Tibial artery (tissue), 4 donors: ENCODE measurements at regions not wholly inside any gene's neighbourhood (a gene's known extent, or its start where the extent isn't known, plus 50 kb on each side); places are given as distances from the start of the nearest gene placed in this dataset.
A peak's percentile ranks its signal among the peaks of the same experiment; 100 is the strongest.

Source experiments
- DNase-seq, 2 donors: peaks; one replicate each; pipeline ENCODE4 v3.0.0-alpha.2; 2019
- H3K27ac ChIP-seq, 2 donors: fragments of 200-600 bp; sonication (generic) in 1 of 2; 1 replicate in 1 of 2; 2 replicates in 1 of 2; pipeline ENCODE4 v1.5.1; 2018 to 2019; ENCODE audit warnings: mild to moderate bottlenecking in 1 of 2
- H3K27me3 ChIP-seq, 2 donors: fragments of 200-600 bp; sonication (generic) in 1 of 2; one replicate each; pipeline versions ENCODE4 v1.5.1 to v1.6.0; 2016 to 2019
- H3K36me3 ChIP-seq, 3 donors: fragments of 200-600 bp; sonication (generic) in 2 of 3; one replicate each; pipeline ENCODE4 v1.5.1; 2016 to 2019; ENCODE audit warnings: mild to moderate bottlenecking in 2 of 3
- H3K4me1 ChIP-seq, 4 donors: fragments of 200-600 bp; sonication (generic) in 2 of 4; 1 replicate in 3 of 4; 2 replicates in 1 of 4; pipeline ENCODE4 v1.5.1; 2016 to 2019
- H3K4me3 ChIP-seq, 2 donors: fragments of 200-600 bp; sonication (generic) in 1 of 2; 1 replicate in 1 of 2; 2 replicates in 1 of 2; pipeline ENCODE4 v1.5.1; 2018 to 2019; ENCODE audit warnings: mild to moderate bottlenecking in 2 of 2
- H3K9me3 ChIP-seq, 3 donors: fragments of 200-600 bp; sonication (generic) in 1 of 3; one replicate each; pipeline ENCODE4 v1.5.1; 2016 to 2019
- CTCF ChIP-seq, 2 experiments: fragments of 200-600 bp in 1 of 2; fragments of 450-650 bp in 1 of 2; IDR thresholded peaks; one replicate each; pipeline ENCODE4 v1.5.1; 2017 to 2019; ENCODE audit warnings: antibody characterized with exemption in 2 of 2, mild to moderate bottlenecking in 1 of 2, moderate library complexity in 1 of 2
- intact Hi-C: fragments of 100-400 bp; cut with DNase I; formaldehyde crosslinking; loops from one replicate; pipeline ENCODE4 v1.15.0; 2023; ENCODE audit warnings: low total_unique reads

GRCh38 chr16:73124097-73124652, 76.2 kb upstream of the ZFHX3 start:
- Histone ChIP-seq H3K27ac (no peak overlapping the region), H3K36me3 (no peaks in the 10 kb centered on the region), H3K9me3 (no peaks in the 10 kb centered on the region), H3K4me3 (no peak overlapping the region), H3K4me1 (peaks cover 0 to 31% (median 15%) of the 10 kb centered on the region in 4 donors), H3K27me3 (no peaks in the 10 kb centered on the region)
- intact Hi-C loops, result no loop called here
- DNase-seq, result no peak
- no peak for TF ChIP-seq CTCF (IDR thresholded peaks at IDR 0.05)

GRCh38 chr16:73122604-73123391, 74.9 kb upstream of the ZFHX3 start:
- H3K36me3 ChIP-seq, result no peaks in the 10 kb centered on the region
- H3K4me3 ChIP-seq, result peak overlapping the region; percentile 2
- TF ChIP-seq CTCF (IDR thresholded peaks at IDR 0.05), result peak in 1 of 2 experiments; percentile 13
- no peaks in the 10 kb centered on the region for H3K27me3 ChIP-seq
- H3K9me3 ChIP-seq, result no peaks in the 10 kb centered on the region
- peak overlapping the region; percentile 50 to 62 for H3K27ac ChIP-seq
- intact Hi-C loops, result no loop called here
- peaks cover 0 to 31% (median 15%) of the 10 kb centered on the region in 4 donors for H3K4me1 ChIP-seq
- peak; percentile 59 to 74 for DNase-seq

GRCh38 chr16:73116576-73116975, 68.6 kb upstream of the ZFHX3 start:
- H3K27ac ChIP-seq, result no peak overlapping the region
- no peak overlapping the region for H3K4me3 ChIP-seq
- H3K27me3 ChIP-seq, result no peaks in the 10 kb centered on the region
- no peak for DNase-seq
- no peaks in the 10 kb centered on the region for H3K4me1 ChIP-seq
- no peaks in the 10 kb centered on the region for H3K36me3 ChIP-seq
- no peak for TF ChIP-seq CTCF (IDR thresholded peaks at IDR 0.05)
- intact Hi-C loops, result no loop called here
- H3K9me3 ChIP-seq, result peaks cover 0 to 4% (median 0%) of the 10 kb centered on the region in 3 donors

GRCh38 chr16:73113336-73113735, 65.4 kb upstream of the ZFHX3 start:
- H3K27me3 ChIP-seq, result no peaks in the 10 kb centered on the region
- DNase-seq, result no peak
- no peaks in the 10 kb centered on the region for H3K4me1 ChIP-seq
- no peaks in the 10 kb centered on the region for H3K36me3 ChIP-seq
- H3K4me3 ChIP-seq, result no peak overlapping the region
- peaks cover 0 to 4% (median 0%) of the 10 kb centered on the region in 3 donors for H3K9me3 ChIP-seq
- H3K27ac ChIP-seq, result no peak overlapping the region
- intact Hi-C loops, result no loop called here
- no peak for TF ChIP-seq CTCF (IDR thresholded peaks at IDR 0.05)

- Histone ChIP-seq H3K4me1 (no peaks in the 10 kb centered on the region), H3K27ac (no peak overlapping the region), H3K27me3 (no peaks in the 10 kb centered on the region), H3K9me3 (no peaks in the 10 kb centered on the region), H3K4me3 (no peak overlapping the region), H3K36me3 (no peaks in the 10 kb centered on the region)
- no peak for TF ChIP-seq CTCF (IDR thresholded peaks at IDR 0.05)
- intact Hi-C loops, result no loop called here
- no peak for DNase-seq
These were observed 60.5 kb upstream of the ZFHX3 start for GRCh38 chr16:73108195-73108963.
